Endothelial cell of umbilical vein (primary cell): ENCODE measurements at regions not wholly inside any gene's neighbourhood (a gene's known extent, or its start where the extent isn't known, plus 50 kb on each side); places are given as distances from the start of the nearest gene placed in this dataset.

ENCODE experiments used
- BruUV-seq: library from RNA; stranded (reverse); fragments of 400-500 nt; replicated peaks from 2 replicates; lab custom pipeline; 2021; lab: Mats Ljungman, UMichigan
- CTCF ChIA-PET: fragments of 300-600, 350-600 bp; sonication (Branson Sonifier 250); formaldehyde crosslinking; loops from one replicate; lab custom pipeline; 2021; ENCODE audit warnings: antibody characterized with exemption, inconsistent platforms; lab: Charles Lee
- POLR2A ChIA-PET: fragments of 300-600, 350-600 bp; sonication (Branson Sonifier 250); formaldehyde crosslinking; loops from one replicate; lab custom pipeline; 2021; ENCODE audit warnings: antibody characterized with exemption, inconsistent platforms; lab: Charles Lee
- DNase-seq: peaks from one replicate; pipeline ENCODE4 v3.0.0-alpha.2; 2011; ENCODE audit warnings: low read depth, low spot score
- FAIRE-seq: peaks from 2 replicates; lab custom pipeline; 2011; peaks lifted over from hg19 to GRCh38; lab: Jason Lieb, UNC
- H2AFZ ChIP-seq: 2 replicates; pipeline ENCODE4 v1.6.0; 2012; ENCODE audit warnings: low read depth, low read length, control low read depth, inconsistent platforms
- H3K27ac ChIP-seq: 2 replicates; pipeline ENCODE4 v1.5.1; 2011; ENCODE audit warnings: low read depth, mild to moderate bottlenecking, control low read depth, low read length, moderate library complexity; ENCODE audit not compliant: insufficient read depth
- H3K27me3 ChIP-seq, 2 experiments: 2 replicates each; pipeline versions ENCODE4 v1.6.0 to v1.6.1; 2011; ENCODE audit warnings: low read length in 2 of 2, mixed read lengths in 1 of 2; ENCODE audit not compliant: control insufficient read depth in 2 of 2, insufficient read depth in 2 of 2
- H3K36me3 ChIP-seq, 2 experiments: 2 replicates in 1 of 2; 3 replicates in 1 of 2; pipeline ENCODE4 v1.5.1; 2011; ENCODE audit warnings: low read length in 2 of 2, mild to moderate bottlenecking in 1 of 2, moderate library complexity in 1 of 2; ENCODE audit not compliant: control insufficient read depth in 2 of 2, insufficient read depth in 2 of 2; ENCODE audit errors: extremely low read depth in 1 of 2
- H3K4me1 ChIP-seq: 3 replicates; pipeline ENCODE4 v1.5.1; 2011; ENCODE audit warnings: mild to moderate bottlenecking, low read length; ENCODE audit not compliant: control insufficient read depth, insufficient read depth; ENCODE audit errors: extremely low read depth
- H3K4me2 ChIP-seq: 2 replicates; pipeline ENCODE4 v1.6.1; 2011; ENCODE audit warnings: low read length, control low read depth, mixed read lengths; ENCODE audit not compliant: insufficient read depth
- H3K4me3 ChIP-seq, 3 experiments: fragments of 200-600 bp in 1 of 3; sonication (generic), shearing (Covaris generic) in 1 of 3; replicated peaks in 1 of 3; 2 replicates each; pipeline ENCODE4 v1.5.1; 2011 to 2016; ENCODE audit warnings: control low read depth in 3 of 3, low read length in 3 of 3, mild to moderate bottlenecking in 2 of 3, inconsistent platforms in 1 of 3, low read depth in 1 of 3, moderate library complexity in 1 of 3; ENCODE audit not compliant: insufficient read depth in 1 of 3
- H3K79me2 ChIP-seq: 2 replicates; pipeline ENCODE4 v1.6.0; 2012; ENCODE audit warnings: low read length, inconsistent platforms; ENCODE audit not compliant: control insufficient read depth, insufficient read depth
- H3K9ac ChIP-seq: replicated peaks from 2 replicates; pipeline ENCODE3; 2011; ENCODE audit warnings: low read length, control low read depth; ENCODE audit not compliant: insufficient read depth; ENCODE audit errors: extremely low read depth
- H3K9me1 ChIP-seq: replicated peaks from 3 replicates; pipeline ENCODE4 v1.6.0; 2011; ENCODE audit warnings: mild to moderate bottlenecking, low read length; ENCODE audit not compliant: control insufficient read depth, insufficient read depth; ENCODE audit errors: extremely low read depth
- H3K9me3 ChIP-seq: replicated peaks from 2 replicates; pipeline ENCODE4 v1.5.1; 2012; ENCODE audit warnings: low read length, inconsistent platforms; ENCODE audit not compliant: control insufficient read depth, insufficient read depth
- H4K20me1 ChIP-seq: replicated peaks from 2 replicates; pipeline ENCODE3; 2011; ENCODE audit warnings: mild to moderate bottlenecking, low read length; ENCODE audit not compliant: control insufficient read depth, insufficient read depth; ENCODE audit errors: extremely low read depth
- EZH2 ChIP-seq: IDR thresholded peaks from 2 replicates; pipeline ENCODE4 v1.6.1; 2012; ENCODE audit warnings: borderline replicate concordance, low read depth, mild to moderate bottlenecking, moderate library complexity, low read length, inconsistent platforms; ENCODE audit not compliant: severe bottlenecking
- FOS ChIP-seq: IDR thresholded peaks from 2 replicates; pipeline ENCODE4 v1.6.1; 2011; ENCODE audit warnings: mild to moderate bottlenecking, low read length, moderate library complexity, borderline replicate concordance; ENCODE audit not compliant: insufficient read depth
- GATA2 ChIP-seq: IDR thresholded peaks from 2 replicates; pipeline ENCODE4 v1.7.0; 2011; ENCODE audit warnings: low read depth, mild to moderate bottlenecking, moderate library complexity, mixed read lengths, low read length; ENCODE audit not compliant: insufficient read length, insufficient read depth
- JUN ChIP-seq: IDR thresholded peaks from 2 replicates; pipeline ENCODE4 v1.6.1; 2011; ENCODE audit warnings: borderline replicate concordance, low read depth; ENCODE audit not compliant: insufficient read length, insufficient read depth
- MYC ChIP-seq: IDR thresholded peaks from one replicate; pipeline ENCODE4 v1.6.1; 2011; ENCODE audit warnings: mild to moderate bottlenecking, low read depth, low read length
- POLR2A ChIP-seq: IDR thresholded peaks from 2 replicates; pipeline ENCODE4 v1.6.1; 2012; ENCODE audit warnings: low read depth, mild to moderate bottlenecking, control low read depth, low read length
- POLR2AphosphoS5 ChIP-seq: IDR thresholded peaks from 2 replicates; pipeline ENCODE4 v1.6.1; 2012; ENCODE audit warnings: low read depth, mild to moderate bottlenecking, control low read depth, low read length, moderate library complexity; ENCODE audit not compliant: insufficient read depth
- dilution Hi-C: fragments of 300-500 bp; cut with MboI; formaldehyde crosslinking; loops from one replicate; pipeline ENCODE4 v1.15.0; 2019; ENCODE audit warnings: low sequenced_read_pairs; ENCODE audit not compliant: extremely low pct_ligation_motif_present
- intact Hi-C: fragments of 100-400 bp; cut with micrococcal nuclease; formaldehyde crosslinking; loops from one replicate; pipeline ENCODE4 v1.10.0; 2022
- TF ChIP-seq, protein P1 (sequence below): IDR thresholded peaks from 2 replicates; pipeline ENCODE4 v1.6.1; 2011; ENCODE audit not compliant: insufficient read depth, insufficient read length
- TF ChIP-seq, protein P2 (sequence below), 2 donors: IDR thresholded peaks; 1 replicate in 1 of 2; 2 replicates in 1 of 2; pipeline ENCODE4 v1.5.1; 2011; ENCODE audit warnings: low read length in 2 of 2, mild to moderate bottlenecking in 2 of 2, moderate library complexity in 2 of 2, control low read depth in 1 of 2, inconsistent platforms in 1 of 2, low read depth in 1 of 2; ENCODE audit not compliant: insufficient read depth in 1 of 2; ENCODE audit errors: extremely low read depth in 1 of 2

DNA sequence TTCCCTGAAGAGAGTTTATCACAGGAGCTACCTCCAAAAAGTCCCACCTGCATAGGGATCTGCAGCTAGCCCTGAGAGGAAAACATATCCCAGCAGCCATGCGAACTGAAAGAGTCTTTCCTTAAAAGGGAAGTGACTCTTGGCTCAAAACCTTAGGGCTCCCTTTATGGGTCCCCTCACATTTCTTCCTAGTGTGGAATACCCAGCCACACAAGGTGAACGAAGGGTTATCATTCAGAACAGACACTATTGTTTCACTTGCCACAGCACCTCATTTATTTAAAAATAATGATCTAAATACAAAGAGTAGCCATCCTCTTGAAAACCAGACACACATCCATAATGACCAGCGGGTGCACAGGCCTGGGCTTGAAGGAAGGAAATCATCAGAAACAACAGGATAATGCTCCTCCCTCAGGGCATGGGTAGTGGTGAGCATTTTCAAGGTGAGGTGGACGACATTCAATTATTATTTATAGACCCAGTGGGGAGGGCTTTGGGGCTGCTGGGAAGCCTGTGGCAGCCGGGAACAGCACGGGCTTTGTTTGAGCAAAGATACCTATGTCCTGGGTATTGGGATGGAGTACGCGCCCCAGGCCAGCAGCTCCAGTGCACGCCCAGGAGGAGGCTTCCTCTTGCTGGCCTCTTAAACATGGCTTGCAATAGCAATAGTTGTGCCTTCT lies 119.0 kb upstream of the ITGA6 start:
- no peaks in the 10 kb centered on the region for H3K27me3 ChIP-seq
- no peak overlapping the region for H3K4me3 ChIP-seq
- H3K4me2 ChIP-seq: peak overlapping the region; percentile 79
- H3K27ac ChIP-seq: peak overlapping the region; percentile 88
- H3K36me3 ChIP-seq: no peaks in the 10 kb centered on the region
- no peaks in the 10 kb centered on the region for H3K9me1 ChIP-seq
- no peaks in the 10 kb centered on the region for H4K20me1 ChIP-seq
- H3K4me1 ChIP-seq: peaks cover 31% of the 10 kb centered on the region
- H3K9ac ChIP-seq: peak overlapping the region; percentile 45
- BruUV-seq: no TSS peak
- no peaks in the 10 kb centered on the region for H3K79me2 ChIP-seq
- intact Hi-C loops (loop anchor here (1.0 to 5.0 kb wide), 4 partner anchors 76 to 154 kb away; no protein-coding TSS in a partner anchor), dilution Hi-C loops (no loop called here)
- H3K9me3 ChIP-seq: no peaks in the 10 kb centered on the region
- TF ChIP-seq, protein P1, sequence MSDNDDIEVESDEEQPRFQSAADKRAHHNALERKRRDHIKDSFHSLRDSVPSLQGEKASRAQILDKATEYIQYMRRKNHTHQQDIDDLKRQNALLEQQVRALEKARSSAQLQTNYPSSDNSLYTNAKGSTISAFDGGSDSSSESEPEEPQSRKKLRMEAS: no peak
- TF ChIP-seq, protein P2, sequence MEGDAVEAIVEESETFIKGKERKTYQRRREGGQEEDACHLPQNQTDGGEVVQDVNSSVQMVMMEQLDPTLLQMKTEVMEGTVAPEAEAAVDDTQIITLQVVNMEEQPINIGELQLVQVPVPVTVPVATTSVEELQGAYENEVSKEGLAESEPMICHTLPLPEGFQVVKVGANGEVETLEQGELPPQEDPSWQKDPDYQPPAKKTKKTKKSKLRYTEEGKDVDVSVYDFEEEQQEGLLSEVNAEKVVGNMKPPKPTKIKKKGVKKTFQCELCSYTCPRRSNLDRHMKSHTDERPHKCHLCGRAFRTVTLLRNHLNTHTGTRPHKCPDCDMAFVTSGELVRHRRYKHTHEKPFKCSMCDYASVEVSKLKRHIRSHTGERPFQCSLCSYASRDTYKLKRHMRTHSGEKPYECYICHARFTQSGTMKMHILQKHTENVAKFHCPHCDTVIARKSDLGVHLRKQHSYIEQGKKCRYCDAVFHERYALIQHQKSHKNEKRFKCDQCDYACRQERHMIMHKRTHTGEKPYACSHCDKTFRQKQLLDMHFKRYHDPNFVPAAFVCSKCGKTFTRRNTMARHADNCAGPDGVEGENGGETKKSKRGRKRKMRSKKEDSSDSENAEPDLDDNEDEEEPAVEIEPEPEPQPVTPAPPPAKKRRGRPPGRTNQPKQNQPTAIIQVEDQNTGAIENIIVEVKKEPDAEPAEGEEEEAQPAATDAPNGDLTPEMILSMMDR (IDR thresholded peaks at IDR 0.05; ENCODE audit: extremely low read depth in 1 of 2, insufficient read depth in 1 of 2, low read depth in 1 of 2, low read length in 2 of 2): no peak
- no peak for TF ChIP-seq JUN
- TF ChIP-seq MYC: no peak
- no peak for TF ChIP-seq EZH2
- TF ChIP-seq FOS: no peak
- no peak for TF ChIP-seq POLR2A
- no peak for TF ChIP-seq POLR2AphosphoS5
- no peak for TF ChIP-seq GATA2
- H2AFZ ChIP-seq: peak overlapping the region; percentile 49
- DNase-seq (peak; percentile 83), FAIRE-seq (peak; percentile 61)
- ChIA-PET CTCF (interaction anchor here (1.0 to 2.4 kb wide), 4 partner anchors 17 to 153 kb away, joined by 5 to 16 read pairs (median 8); no protein-coding TSS in a partner anchor), POLR2A (interaction anchor here (0.6 to 1.0 kb wide), 2 partner anchors 77 to 133 kb away, joined by 4 read pairs; no protein-coding TSS in a partner anchor)
